ENCODE measurements at regions not wholly inside any gene's neighbourhood (a gene's known extent, or its start where the extent isn't known, plus 50 kb on each side); places are given as distances from the start of the nearest gene placed in this dataset.

DNA sequence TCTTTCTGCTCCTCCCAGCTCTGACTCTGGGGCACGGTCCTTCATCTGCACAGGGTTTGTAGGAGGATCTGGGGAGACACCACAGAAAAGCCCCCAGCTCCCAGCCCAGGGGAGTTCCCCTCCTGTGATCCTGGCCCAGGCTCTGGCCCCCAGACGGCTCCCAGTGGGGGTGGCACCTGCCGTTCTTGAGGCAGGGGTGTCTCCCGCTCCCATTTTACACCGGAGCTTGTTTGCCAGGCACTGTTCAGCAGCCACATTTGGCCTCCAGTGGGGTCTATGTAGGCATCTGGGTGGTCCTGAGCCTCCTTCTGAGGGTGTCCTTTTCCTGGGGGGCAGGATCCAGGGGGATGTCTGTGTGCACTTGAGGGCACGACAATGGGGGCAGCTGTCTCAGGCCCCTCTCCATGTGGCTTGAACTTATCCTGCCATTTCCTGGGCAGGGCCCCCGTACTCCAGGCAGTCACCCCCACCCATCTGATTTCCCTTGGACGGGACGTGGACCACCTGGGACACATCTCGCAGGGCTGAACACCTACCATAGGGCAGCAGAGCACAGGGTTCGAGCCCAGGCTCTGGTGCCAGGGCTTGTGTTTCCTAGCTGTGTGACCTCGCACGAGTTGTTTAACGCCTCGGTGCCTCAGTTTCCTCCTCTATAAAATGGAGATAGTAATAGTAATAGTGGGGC is 275.0 kb upstream of the MVB12B start:
- no peak overlapping the region for H3K4me3 ChIP-seq (ENCODE audit: low read depth, low read length)
- TF ChIP-seq, protein P1, sequence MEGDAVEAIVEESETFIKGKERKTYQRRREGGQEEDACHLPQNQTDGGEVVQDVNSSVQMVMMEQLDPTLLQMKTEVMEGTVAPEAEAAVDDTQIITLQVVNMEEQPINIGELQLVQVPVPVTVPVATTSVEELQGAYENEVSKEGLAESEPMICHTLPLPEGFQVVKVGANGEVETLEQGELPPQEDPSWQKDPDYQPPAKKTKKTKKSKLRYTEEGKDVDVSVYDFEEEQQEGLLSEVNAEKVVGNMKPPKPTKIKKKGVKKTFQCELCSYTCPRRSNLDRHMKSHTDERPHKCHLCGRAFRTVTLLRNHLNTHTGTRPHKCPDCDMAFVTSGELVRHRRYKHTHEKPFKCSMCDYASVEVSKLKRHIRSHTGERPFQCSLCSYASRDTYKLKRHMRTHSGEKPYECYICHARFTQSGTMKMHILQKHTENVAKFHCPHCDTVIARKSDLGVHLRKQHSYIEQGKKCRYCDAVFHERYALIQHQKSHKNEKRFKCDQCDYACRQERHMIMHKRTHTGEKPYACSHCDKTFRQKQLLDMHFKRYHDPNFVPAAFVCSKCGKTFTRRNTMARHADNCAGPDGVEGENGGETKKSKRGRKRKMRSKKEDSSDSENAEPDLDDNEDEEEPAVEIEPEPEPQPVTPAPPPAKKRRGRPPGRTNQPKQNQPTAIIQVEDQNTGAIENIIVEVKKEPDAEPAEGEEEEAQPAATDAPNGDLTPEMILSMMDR (IDR thresholded peaks at IDR 0.05; ENCODE audit: low read depth, low read length): no peak
- no peaks in the 10 kb centered on the region for H3K9me3 ChIP-seq (ENCODE audit: severe bottlenecking)
- H3K36me3 ChIP-seq: no peaks in the 10 kb centered on the region
- no peak for DNase-seq
- no peak overlapping the region for H3K27ac ChIP-seq
- H3K27me3 ChIP-seq (ENCODE audit: insufficient read depth, low read depth, severe bottlenecking): no peaks in the 10 kb centered on the region

DNA sequence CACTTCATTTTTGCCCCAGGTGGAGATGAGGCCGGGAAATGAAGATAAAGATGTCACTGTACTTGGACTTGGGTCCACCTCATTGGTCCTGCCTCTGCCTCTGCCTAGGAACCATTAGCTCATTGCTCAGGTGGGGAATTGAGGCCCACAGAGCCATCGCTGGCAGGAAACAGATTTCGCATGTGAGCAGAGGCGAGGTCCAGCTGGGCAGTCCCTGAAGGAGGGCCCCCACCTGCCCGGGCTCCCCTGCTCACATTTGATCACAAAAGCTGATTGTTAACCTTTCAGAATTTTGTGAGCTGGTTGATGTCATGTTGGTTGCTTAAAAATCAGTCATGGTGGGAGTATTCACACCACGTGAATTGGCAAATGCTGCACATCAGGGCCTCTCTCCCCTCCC is 273.8 kb upstream of the MVB12B start:
- Histone ChIP-seq H3K36me3 (no peaks in the 10 kb centered on the region), H3K9me3 (ENCODE audit: severe bottlenecking) (no peaks in the 10 kb centered on the region), H3K4me3 (ENCODE audit: low read depth, low read length) (no peak overlapping the region), H3K27ac (no peak overlapping the region), H3K27me3 (ENCODE audit: insufficient read depth, low read depth, severe bottlenecking) (no peaks in the 10 kb centered on the region)
- TF ChIP-seq, protein P1 (IDR thresholded peaks at IDR 0.05; ENCODE audit: low read depth, low read length): no peak
- DNase-seq: no peak

DNA sequence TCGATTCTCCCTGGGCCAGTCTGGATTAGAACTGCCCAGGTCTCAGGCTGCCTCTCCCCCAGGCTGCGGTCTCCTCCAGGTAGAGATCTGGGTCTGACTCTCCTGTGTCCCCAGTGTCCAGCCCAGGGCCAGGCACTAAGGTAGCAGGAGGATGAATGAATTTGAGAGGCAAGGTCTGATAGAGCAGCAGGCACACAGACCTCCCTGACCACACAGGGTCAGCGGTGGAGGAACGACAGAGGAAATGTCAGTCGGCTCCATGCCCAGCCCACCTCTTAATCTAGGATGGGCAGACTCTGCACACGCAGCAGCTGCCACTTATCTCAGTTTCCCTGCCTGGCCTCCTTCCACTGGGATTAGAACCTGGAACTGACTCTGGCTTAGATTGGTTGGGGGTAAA is 272.7 kb upstream of the MVB12B start:
- no peak overlapping the region for H3K4me3 ChIP-seq (ENCODE audit: low read depth, low read length)
- H3K27me3 ChIP-seq (ENCODE audit: insufficient read depth, low read depth, severe bottlenecking): no peaks in the 10 kb centered on the region
- no peak overlapping the region for H3K27ac ChIP-seq
- TF ChIP-seq, protein P1 (IDR thresholded peaks at IDR 0.05; ENCODE audit: low read depth, low read length): peak; percentile 48
- no peaks in the 10 kb centered on the region for H3K9me3 ChIP-seq (ENCODE audit: severe bottlenecking)
- H3K36me3 ChIP-seq: no peaks in the 10 kb centered on the region
- DNase-seq: no peak

DNA sequence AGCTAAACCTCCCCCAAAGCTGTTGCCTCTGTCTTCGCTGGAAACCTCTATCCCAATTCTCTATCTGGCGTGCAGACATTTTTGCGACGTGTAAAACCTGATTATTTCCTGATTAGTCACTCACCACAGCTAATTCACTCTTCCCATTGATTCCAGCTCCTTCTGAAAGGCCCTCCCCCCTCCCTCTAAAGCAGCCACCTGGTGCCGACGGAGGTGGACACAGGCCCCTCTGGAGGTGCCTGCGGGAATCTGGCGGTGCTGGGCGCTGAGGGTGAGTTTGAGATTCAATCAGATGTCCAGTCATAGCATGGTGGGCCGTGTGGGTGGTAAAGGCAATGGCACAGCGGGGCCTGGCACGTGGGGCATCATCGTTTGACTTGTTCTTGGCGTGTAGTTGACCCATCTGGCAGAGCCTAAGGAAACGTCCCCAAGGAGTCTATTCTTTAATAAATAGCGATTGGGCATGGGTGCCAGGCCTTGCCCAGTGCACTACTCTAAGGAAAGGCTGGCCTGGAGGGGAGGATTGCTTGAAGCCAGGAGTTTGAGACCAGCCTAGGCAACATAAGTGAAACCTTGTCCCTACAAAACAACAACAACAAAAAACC is 271.1 kb upstream of the MVB12B start:
- peak; percentile 55 for DNase-seq

DNA sequence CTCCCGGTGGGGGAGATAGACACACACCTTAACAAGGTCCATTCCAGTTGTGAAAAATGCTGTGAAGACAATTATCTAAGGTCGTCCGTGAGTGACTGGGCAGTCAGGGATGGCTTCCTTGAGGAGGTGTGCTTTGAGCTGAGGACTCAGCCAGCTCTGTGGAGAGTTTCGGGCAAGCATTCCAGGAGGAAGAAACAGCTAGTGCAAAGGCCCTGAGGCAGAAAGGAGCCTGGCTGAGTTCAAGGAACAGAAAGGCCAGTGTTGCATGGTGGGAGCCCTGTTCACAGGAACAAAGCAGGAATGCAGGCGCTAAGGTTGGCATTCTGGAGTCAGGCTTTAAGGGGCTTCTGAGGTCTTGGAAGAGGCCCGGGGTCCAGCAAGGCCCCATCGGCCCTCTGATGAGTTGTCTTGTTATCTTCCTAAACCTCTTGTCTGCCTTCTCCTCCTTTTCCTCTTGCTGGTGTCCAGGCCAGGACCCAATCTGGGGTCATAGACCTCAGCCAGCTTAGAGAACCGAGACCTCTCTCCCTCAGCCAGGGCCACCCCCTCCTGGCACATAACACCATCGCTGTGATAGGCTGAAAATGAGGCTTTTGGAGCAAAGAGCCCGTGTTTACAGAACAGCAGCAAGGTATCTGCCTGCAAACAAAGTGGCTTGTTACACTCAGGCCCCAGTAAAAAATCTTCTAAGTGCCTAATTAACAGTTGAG is 270.2 kb upstream of the MVB12B start:
- H3K36me3 ChIP-seq: no peaks in the 10 kb centered on the region
- H3K27ac ChIP-seq: no peak overlapping the region
- TF ChIP-seq, protein P1 (IDR thresholded peaks at IDR 0.05; ENCODE audit: low read depth, low read length): no peak
- DNase-seq: no peak
- no peak overlapping the region for H3K4me3 ChIP-seq (ENCODE audit: low read depth, low read length)
- H3K9me3 ChIP-seq (ENCODE audit: severe bottlenecking): no peaks in the 10 kb centered on the region
- no peaks in the 10 kb centered on the region for H3K27me3 ChIP-seq (ENCODE audit: insufficient read depth, low read depth, severe bottlenecking)

More for the DNA sequence above, 271.1 kb upstream of the MVB12B start:
- Histone ChIP-seq H3K4me3 (ENCODE audit: low read depth, low read length) (no peak overlapping the region), H3K27me3 (ENCODE audit: insufficient read depth, low read depth, severe bottlenecking) (no peaks in the 10 kb centered on the region), H3K9me3 (ENCODE audit: severe bottlenecking) (no peaks in the 10 kb centered on the region), H3K27ac (no peak overlapping the region), H3K36me3 (no peaks in the 10 kb centered on the region)
- TF ChIP-seq, protein P1 (IDR thresholded peaks at IDR 0.05; ENCODE audit: low read depth, low read length): no peak
